GM12878 (cell line): ENCODE measurements at regions not wholly inside any gene's neighbourhood (a gene's known extent, or its start where the extent isn't known, plus 50 kb on each side); places are given as distances from the start of the nearest gene placed in this dataset.

Source experiments
- TAF1 ChIP-seq: IDR thresholded peaks from 2 replicates; pipeline ENCODE4 v1.6.1; 2011; ENCODE audit warnings: mild to moderate bottlenecking, low read depth, low read length, borderline replicate concordance
- TF ChIP-seq, protein P1 (sequence below): IDR thresholded peaks from 2 replicates; pipeline ENCODE4 v1.6.1; 2012; ENCODE audit warnings: low read depth, low read length, improper control_type of control experiment

- TF ChIP-seq, protein P1, sequence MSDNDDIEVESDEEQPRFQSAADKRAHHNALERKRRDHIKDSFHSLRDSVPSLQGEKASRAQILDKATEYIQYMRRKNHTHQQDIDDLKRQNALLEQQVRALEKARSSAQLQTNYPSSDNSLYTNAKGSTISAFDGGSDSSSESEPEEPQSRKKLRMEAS = no peak
- TF ChIP-seq TAF1 = no peak
Observed at GRCh38 chr1:213615226-213615916, 372.4 kb upstream of the PROX1 start.
